ENCODE measurements at regions not wholly inside any gene's neighbourhood (a gene's known extent, or its start where the extent isn't known, plus 50 kb on each side); places are given as distances from the start of the nearest gene placed in this dataset.

DNA sequence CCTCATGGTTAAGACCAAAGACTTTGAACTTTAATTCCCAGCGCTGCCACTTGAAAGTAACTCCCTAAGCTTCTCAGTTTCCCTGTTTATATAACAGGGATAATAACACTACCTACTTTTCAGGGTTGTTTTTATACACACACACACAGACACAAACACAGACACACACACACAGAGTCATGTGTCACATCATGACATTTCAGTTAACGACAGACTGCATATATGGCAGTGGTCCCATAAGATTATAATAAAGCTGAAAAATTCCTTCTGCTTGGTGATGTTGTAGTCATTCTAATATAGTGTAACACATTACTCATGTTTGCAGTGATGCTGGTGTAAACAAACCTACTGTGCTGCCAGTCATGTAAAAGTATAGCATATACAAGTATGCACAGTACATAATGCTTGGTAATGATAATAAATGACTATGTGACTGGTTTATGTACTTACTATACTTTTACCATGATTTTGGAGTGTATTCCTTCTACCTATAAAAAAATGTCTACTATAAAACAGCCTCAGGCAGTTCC lies 89.2 kb upstream of the ITGA4 start:
- peak in 1 of 5 donors; percentile 10 for DNase-seq
- no peaks in the 10 kb centered on the region for H3K4me1 ChIP-seq (ENCODE audit: control insufficient read depth in 2 of 3, insufficient read depth in 2 of 3, low read depth in 1 of 3, low read length in 3 of 3)
- H3K9me3 ChIP-seq (ENCODE audit: control insufficient read depth in 2 of 3, insufficient read depth in 1 of 3, low read length in 3 of 3), result no peaks in the 10 kb centered on the region
- no peaks in the 10 kb centered on the region for H3K36me3 ChIP-seq (ENCODE audit: control insufficient read depth in 2 of 3, insufficient read depth in 3 of 3, low read length in 3 of 3)
- intact Hi-C loops (cut with DNase I), result no loop called here
- H3K9ac ChIP-seq (ENCODE audit: low read length in 3 of 3), result no peak overlapping the region
- FAIRE-seq, result no peak
- H3K27me3 ChIP-seq (ENCODE audit: control insufficient read depth, insufficient read depth, low read length), result no peaks in the 10 kb centered on the region
- H3K4me3 ChIP-seq (ENCODE audit: low read length in 3 of 3), result no peak overlapping the region
- no peak overlapping the region for H3K27ac ChIP-seq (ENCODE audit: low read depth in 2 of 2, low read length in 2 of 2)
- TF ChIP-seq, protein P1, sequence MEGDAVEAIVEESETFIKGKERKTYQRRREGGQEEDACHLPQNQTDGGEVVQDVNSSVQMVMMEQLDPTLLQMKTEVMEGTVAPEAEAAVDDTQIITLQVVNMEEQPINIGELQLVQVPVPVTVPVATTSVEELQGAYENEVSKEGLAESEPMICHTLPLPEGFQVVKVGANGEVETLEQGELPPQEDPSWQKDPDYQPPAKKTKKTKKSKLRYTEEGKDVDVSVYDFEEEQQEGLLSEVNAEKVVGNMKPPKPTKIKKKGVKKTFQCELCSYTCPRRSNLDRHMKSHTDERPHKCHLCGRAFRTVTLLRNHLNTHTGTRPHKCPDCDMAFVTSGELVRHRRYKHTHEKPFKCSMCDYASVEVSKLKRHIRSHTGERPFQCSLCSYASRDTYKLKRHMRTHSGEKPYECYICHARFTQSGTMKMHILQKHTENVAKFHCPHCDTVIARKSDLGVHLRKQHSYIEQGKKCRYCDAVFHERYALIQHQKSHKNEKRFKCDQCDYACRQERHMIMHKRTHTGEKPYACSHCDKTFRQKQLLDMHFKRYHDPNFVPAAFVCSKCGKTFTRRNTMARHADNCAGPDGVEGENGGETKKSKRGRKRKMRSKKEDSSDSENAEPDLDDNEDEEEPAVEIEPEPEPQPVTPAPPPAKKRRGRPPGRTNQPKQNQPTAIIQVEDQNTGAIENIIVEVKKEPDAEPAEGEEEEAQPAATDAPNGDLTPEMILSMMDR (IDR thresholded peaks at IDR 0.05; ENCODE audit: borderline replicate concordance, extremely low read depth, insufficient read depth), result no peak

- no peak for DNase-seq
- Histone ChIP-seq H3K27ac (ENCODE audit: low read depth in 2 of 2, low read length in 2 of 2) (no peak overlapping the region), H3K36me3 (ENCODE audit: control insufficient read depth in 2 of 3, insufficient read depth in 3 of 3, low read length in 3 of 3) (no peaks in the 10 kb centered on the region), H3K27me3 (ENCODE audit: control insufficient read depth, insufficient read depth, low read length) (no peaks in the 10 kb centered on the region), H3K4me1 (ENCODE audit: control insufficient read depth in 2 of 3, insufficient read depth in 2 of 3, low read depth in 1 of 3, low read length in 3 of 3) (no peaks in the 10 kb centered on the region), H3K9me3 (ENCODE audit: control insufficient read depth in 2 of 3, insufficient read depth in 1 of 3, low read length in 3 of 3) (no peaks in the 10 kb centered on the region), H3K4me3 (ENCODE audit: low read length in 3 of 3) (no peak overlapping the region), H3K9ac (ENCODE audit: low read length in 3 of 3) (no peak overlapping the region)
- FAIRE-seq, result peak; percentile 32
- intact Hi-C loops (cut with DNase I), result no loop called here
- TF ChIP-seq, protein P1 (IDR thresholded peaks at IDR 0.05; ENCODE audit: borderline replicate concordance, extremely low read depth, insufficient read depth), result no peak
Measured at GRCh38 chr2:181370126-181370525, 87.1 kb upstream of the ITGA4 start.

GRCh38 chr2:181371195-181371594 lies 86.0 kb upstream of the ITGA4 start:
- DNase-seq (no peak), FAIRE-seq (no peak)
- intact Hi-C loops (cut with DNase I), result no loop called here
- Histone ChIP-seq H3K4me1 (ENCODE audit: control insufficient read depth in 2 of 3, insufficient read depth in 2 of 3, low read depth in 1 of 3, low read length in 3 of 3) (no peaks in the 10 kb centered on the region), H3K4me3 (ENCODE audit: low read length in 3 of 3) (no peak overlapping the region), H3K27me3 (ENCODE audit: control insufficient read depth, insufficient read depth, low read length) (no peaks in the 10 kb centered on the region), H3K27ac (ENCODE audit: low read depth in 2 of 2, low read length in 2 of 2) (no peak overlapping the region), H3K36me3 (ENCODE audit: control insufficient read depth in 2 of 3, insufficient read depth in 3 of 3, low read length in 3 of 3) (no peaks in the 10 kb centered on the region), H3K9me3 (ENCODE audit: control insufficient read depth in 2 of 3, insufficient read depth in 1 of 3, low read length in 3 of 3) (no peaks in the 10 kb centered on the region), H3K9ac (ENCODE audit: low read length in 3 of 3) (no peak overlapping the region)
- TF ChIP-seq, protein P1 (IDR thresholded peaks at IDR 0.05; ENCODE audit: borderline replicate concordance, extremely low read depth, insufficient read depth), result no peak

Data from kidney (tissue), 13 donors.